Stomach (tissue), 4 donors: ENCODE measurements at regions not wholly inside any gene's neighbourhood (a gene's known extent, or its start where the extent isn't known, plus 50 kb on each side); places are given as distances from the start of the nearest gene placed in this dataset.

Experiments used
- CTCF ChIP-seq, 7 experiments: fragments of 450-650 bp in 4 of 7; fragments of 200-600 bp in 3 of 7; sonication (generic) in 3 of 7; IDR thresholded peaks; one replicate each; pipeline ENCODE4 v1.5.1; 2016 to 2019; ENCODE audit warnings: antibody characterized with exemption in 7 of 7, control low read depth in 2 of 7, mild to moderate bottlenecking in 1 of 7
- EP300 ChIP-seq: sonication (generic); formaldehyde crosslinking; IDR thresholded peaks from one replicate; pipeline ENCODE4 v1.6.1; 2017; ENCODE audit warnings: antibody characterized with exemption
- POLR2A ChIP-seq, 4 donors: fragments of 450-650 bp; IDR thresholded peaks; one replicate each; pipeline ENCODE4 v1.6.1; 2016; ENCODE audit warnings: antibody characterized with exemption in 4 of 4, control low read depth in 2 of 4, mild to moderate bottlenecking in 1 of 4, moderate library complexity in 1 of 4
- POLR2AphosphoS5 ChIP-seq, 3 donors: sonication (generic); formaldehyde crosslinking; IDR thresholded peaks; one replicate each; pipeline ENCODE4 v1.6.1; 2016; ENCODE audit warnings: antibody characterized with exemption in 3 of 3

- TF ChIP-seq CTCF (IDR thresholded peaks at IDR 0.05) (no peak), POLR2A (IDR thresholded peaks at IDR 0.05) (no peak), EP300 (no peak), POLR2AphosphoS5 (IDR thresholded peaks at IDR 0.05) (no peak)
Measured at GRCh38 chr11:130578738-130579368, 130.4 kb downstream of the ADAMTS15 start.
